HFF-Myc (cell line): ENCODE measurements at regions not wholly inside any gene's neighbourhood (a gene's known extent, or its start where the extent isn't known, plus 50 kb on each side); places are given as distances from the start of the nearest gene placed in this dataset.

Source experiments
- DNase-seq: peaks from one replicate; pipeline ENCODE4 v3.0.0-alpha.2; 2011; ENCODE audit warnings: low read depth; ENCODE audit errors: extremely low read depth
- H3K4me3 ChIP-seq: replicated peaks from 2 replicates; pipeline ENCODE4 v1.5.1; 2011; ENCODE audit warnings: low read depth, mild to moderate bottlenecking, control low read depth, low read length
- CTCF ChIP-seq: IDR thresholded peaks from 2 replicates; pipeline ENCODE4 v1.5.1; 2012; ENCODE audit warnings: mild to moderate bottlenecking, low read depth, low read length, control low read depth; ENCODE audit errors: missing control alignments

DNA sequence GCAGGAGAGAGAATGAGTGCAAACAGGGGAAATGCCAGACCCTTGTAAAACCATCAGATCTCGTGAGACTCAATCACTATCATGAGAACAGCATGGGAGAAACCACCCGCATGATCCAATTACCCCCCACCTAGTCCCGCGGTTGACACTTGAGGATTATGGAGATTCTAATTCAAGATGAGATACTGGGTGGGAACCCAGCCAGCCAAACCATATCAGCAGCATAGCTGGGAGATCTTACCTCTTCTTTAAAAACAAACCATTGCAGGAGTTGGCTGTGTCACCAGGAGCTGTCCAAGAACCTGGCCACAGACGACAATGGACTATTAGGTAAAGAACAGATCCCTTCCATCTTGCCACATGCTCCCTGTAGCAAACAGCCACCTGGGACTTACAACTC is 422.7 kb downstream of the MATN1 start:
- DNase-seq, result no peak
- no peak overlapping the region for H3K4me3 ChIP-seq
- TF ChIP-seq CTCF, result no peak

DNA sequence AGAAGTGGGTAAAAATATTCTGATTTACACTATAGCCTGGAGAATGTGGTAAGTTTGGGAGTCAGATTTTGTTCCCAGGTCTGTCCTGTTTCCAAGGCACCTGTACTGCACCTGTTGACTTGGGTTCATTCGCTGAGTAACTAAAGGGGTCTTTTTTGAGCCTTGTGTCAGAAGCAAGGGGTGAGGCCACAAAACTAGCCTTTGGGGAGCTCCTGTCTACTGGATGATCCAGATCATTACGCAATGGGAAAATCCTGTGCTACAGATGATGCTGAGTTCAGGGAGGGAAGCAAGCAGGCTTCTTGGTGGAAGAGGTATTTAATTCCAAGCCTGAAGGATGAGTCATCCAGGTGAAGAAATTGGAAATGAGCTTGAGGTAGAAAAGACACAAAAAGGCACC is 424.0 kb downstream of the MATN1 start:
- DNase-seq, result no peak
- H3K4me3 ChIP-seq, result no peak overlapping the region
- no peak for TF ChIP-seq CTCF

- no peak for DNase-seq
- H3K4me3 ChIP-seq, result no peak overlapping the region
- TF ChIP-seq CTCF, result no peak
Observed at GRCh38 chr1:30295674-30296073, 427.7 kb downstream of the MATN1 start.

DNA sequence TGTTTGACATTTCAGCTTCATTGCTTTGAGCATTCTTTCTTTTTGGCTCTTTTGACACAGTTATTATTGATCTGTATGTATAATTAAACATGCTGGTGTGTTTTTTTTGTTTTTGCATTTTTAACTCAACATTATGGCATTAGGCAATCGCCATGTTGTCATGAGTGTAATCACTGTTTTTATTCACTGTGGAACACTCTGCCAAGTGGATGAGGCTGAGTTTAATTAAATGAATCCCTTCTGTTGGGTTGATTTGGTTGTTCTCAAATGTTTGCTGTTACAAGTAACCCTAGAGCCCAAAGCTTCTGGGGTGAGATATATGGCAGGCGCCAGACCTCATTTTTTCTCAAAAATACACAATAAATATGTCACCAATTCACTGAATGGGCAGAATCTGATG is 428.1 kb downstream of the MATN1 start:
- DNase-seq, result no peak
- TF ChIP-seq CTCF, result no peak
- no peak overlapping the region for H3K4me3 ChIP-seq

DNA sequence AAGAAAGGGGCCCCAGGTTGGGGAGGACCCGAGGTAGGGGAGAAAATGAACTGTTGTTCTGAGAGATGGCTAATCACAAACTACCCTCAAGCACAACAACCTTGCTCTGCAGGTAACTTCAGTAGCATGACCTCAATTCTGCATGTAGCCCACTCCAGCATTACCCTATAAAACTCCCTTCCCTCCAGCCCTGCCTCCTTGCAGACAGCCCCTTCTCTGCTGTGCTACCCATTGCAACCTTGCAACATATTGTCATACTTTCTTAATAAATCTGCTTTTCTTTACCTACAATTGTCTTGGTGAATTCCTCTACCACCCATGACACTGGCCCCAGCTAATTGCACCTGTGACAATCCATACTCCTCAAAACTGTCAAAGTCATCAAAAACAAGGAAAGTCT is 428.9 kb downstream of the MATN1 start:
- DNase-seq, result no peak
- no peak for TF ChIP-seq CTCF
- no peak overlapping the region for H3K4me3 ChIP-seq

DNA sequence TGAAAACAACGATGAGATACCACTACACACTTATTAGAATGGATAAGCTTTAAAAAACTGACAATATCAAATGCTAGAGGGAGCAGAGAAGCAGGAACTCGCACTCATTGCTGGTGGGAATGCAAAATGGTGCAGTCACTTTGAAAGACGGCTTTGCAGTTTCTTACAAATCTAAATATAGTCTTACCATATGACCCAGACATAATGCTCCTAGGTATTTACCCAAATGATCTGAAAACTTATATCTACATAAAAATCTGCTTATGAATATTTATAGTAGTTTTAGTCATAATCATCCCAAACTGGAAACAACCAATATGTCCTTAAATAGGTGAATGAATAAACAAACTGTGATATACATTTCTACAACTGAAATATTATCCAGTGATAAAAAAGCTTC is 430.9 kb downstream of the MATN1 start:
- no peak for DNase-seq
- TF ChIP-seq CTCF, result no peak
- H3K4me3 ChIP-seq, result no peak overlapping the region

GRCh38 chr1:30291526-30291925 is 431.9 kb downstream of the MATN1 start:
- DNase-seq, result no peak
- no peak for TF ChIP-seq CTCF

More at GRCh38 chr1:30291526-30291925, 431.9 kb downstream of the MATN1 start:
- H3K4me3 ChIP-seq, result no peak overlapping the region
